GM10248 (cell line): ENCODE measurements at regions not wholly inside any gene's neighbourhood (a gene's known extent, or its start where the extent isn't known, plus 50 kb on each side); places are given as distances from the start of the nearest gene placed in this dataset.

Experiments
- CTCF ChIA-PET: fragments of 300-600 bp; sonication (Branson Sonifier 250); formaldehyde crosslinking; extraction: SDS; loops from one replicate; lab custom pipeline; 2021; ENCODE audit warnings: antibody characterized with exemption; lab: Yijun Ruan, JAX
- POLR2A ChIA-PET: fragments of 350-650 bp; sonication (Branson Sonifier 250); formaldehyde crosslinking; extraction: SDS; loops from one replicate; lab custom pipeline; 2020; ENCODE audit warnings: antibody characterized with exemption; lab: Yijun Ruan, JAX
- DNase-seq: peaks from one replicate; pipeline ENCODE4 v3.0.0; 2012; ENCODE audit errors: extremely low spot score
- TF ChIP-seq, protein P1 (sequence below): IDR thresholded peaks from 2 replicates; pipeline ENCODE4 v1.5.1; 2012; ENCODE audit warnings: mild to moderate bottlenecking, low read depth; ENCODE audit errors: extremely low read depth, missing control alignments, control extremely low read depth

GRCh38 chr5:160935776-160936175, 83.8 kb upstream of the ATP10B start:
- no peak for DNase-seq
- TF ChIP-seq, protein P1, sequence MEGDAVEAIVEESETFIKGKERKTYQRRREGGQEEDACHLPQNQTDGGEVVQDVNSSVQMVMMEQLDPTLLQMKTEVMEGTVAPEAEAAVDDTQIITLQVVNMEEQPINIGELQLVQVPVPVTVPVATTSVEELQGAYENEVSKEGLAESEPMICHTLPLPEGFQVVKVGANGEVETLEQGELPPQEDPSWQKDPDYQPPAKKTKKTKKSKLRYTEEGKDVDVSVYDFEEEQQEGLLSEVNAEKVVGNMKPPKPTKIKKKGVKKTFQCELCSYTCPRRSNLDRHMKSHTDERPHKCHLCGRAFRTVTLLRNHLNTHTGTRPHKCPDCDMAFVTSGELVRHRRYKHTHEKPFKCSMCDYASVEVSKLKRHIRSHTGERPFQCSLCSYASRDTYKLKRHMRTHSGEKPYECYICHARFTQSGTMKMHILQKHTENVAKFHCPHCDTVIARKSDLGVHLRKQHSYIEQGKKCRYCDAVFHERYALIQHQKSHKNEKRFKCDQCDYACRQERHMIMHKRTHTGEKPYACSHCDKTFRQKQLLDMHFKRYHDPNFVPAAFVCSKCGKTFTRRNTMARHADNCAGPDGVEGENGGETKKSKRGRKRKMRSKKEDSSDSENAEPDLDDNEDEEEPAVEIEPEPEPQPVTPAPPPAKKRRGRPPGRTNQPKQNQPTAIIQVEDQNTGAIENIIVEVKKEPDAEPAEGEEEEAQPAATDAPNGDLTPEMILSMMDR = no peak
- CTCF ChIA-PET = no interaction called here
- POLR2A ChIA-PET = no interaction called here

- TF ChIP-seq, protein P1 = no peak
- DNase-seq = no peak
- ChIA-PET CTCF (interaction anchor here (1.8 kb wide), 1 partner anchor 8 kb away, joined by 4 read pairs; no protein-coding TSS in a partner anchor), POLR2A (no interaction called here)
Measured at GRCh38 chr5:160931283-160931682, 79.3 kb upstream of the ATP10B start.

DNA sequence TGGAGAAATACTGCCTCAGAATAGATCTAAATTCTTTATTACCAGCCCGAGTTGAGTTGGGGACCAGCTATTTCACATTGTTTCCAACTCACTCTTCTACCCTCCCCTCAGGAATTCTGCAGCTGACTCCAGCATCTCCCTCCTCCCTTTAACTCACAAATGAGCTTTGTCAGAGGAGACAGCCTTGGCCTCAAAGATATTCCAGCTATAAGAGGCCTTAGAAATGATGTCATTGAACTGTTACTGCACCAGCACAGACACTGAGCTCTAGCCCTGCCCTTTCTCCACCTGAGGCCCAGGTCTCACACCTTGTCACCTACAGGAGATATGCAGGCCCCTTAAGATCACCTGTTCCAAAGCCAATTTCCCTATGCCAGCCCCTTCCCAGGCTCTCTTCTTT, 78.4 kb upstream of the ATP10B start:
- ChIA-PET CTCF (no interaction called here), POLR2A (no interaction called here)
- TF ChIP-seq, protein P1 = no peak
- DNase-seq = no peak

GRCh38 chr5:160929906-160930305, 77.9 kb upstream of the ATP10B start:
- no peak for DNase-seq
- TF ChIP-seq, protein P1 = no peak
- CTCF ChIA-PET = no interaction called here
- POLR2A ChIA-PET = no interaction called here

GRCh38 chr5:160929360-160929759, 77.3 kb upstream of the ATP10B start:
- CTCF ChIA-PET = interaction anchor here (1.1 to 1.8 kb wide), 2 partner anchors 10 to 126 kb away, joined by 3 to 5 read pairs; no protein-coding TSS in a partner anchor
- POLR2A ChIA-PET = no interaction called here
- DNase-seq = no peak
- TF ChIP-seq, protein P1 = no peak

- POLR2A ChIA-PET = no interaction called here
- CTCF ChIA-PET = interaction anchor here (0.9 to 1.2 kb wide), 2 partner anchors 11 to 25 kb away, joined by 4 read pairs; no protein-coding TSS in a partner anchor
- no peak for DNase-seq
- TF ChIP-seq, protein P1 = no peak
Measured at GRCh38 chr5:160926428-160926827, 74.4 kb upstream of the ATP10B start.

GRCh38 chr5:160925281-160925680, 73.3 kb upstream of the ATP10B start:
- POLR2A ChIA-PET = no interaction called here
- TF ChIP-seq, protein P1 = no peak
- CTCF ChIA-PET = no interaction called here
- no peak for DNase-seq
